NCI-H187 (cell line): ENCODE measurements at regions not wholly inside any gene's neighbourhood (a gene's known extent, or its start where the extent isn't known, plus 50 kb on each side); places are given as distances from the start of the nearest gene placed in this dataset.
"Not testable (repeated sequence)": the region's sequence is repeated elsewhere in the genome, so short reads cannot be mapped to it uniquely, and the experiment has no call there.

Source experiments
- DNase-seq, 2 experiments: peaks; one replicate each; lab custom pipeline; 2025; lab: John Stamatoyannopoulos, UW

DNA sequence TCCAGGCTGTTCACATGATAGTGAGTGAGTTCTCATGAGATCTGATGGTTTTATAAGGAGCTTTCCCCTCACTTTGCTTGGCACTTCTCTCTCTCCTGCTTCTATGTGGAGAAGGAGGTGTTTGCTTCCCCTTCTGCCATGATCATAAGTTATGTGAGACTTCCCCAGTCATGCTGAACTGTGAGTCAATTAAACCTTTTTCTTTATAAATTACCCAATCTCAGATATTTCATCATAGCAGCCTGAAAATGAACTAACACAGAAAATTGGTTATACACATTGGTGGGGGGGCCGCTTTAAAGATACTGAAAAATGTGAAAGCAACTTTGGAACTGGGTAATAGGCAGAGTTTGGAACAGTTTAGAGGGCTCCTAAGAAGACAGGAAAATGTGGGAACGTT lies 741.1 kb upstream of the LUZP2 start:
- no peak for DNase-seq

DNA sequence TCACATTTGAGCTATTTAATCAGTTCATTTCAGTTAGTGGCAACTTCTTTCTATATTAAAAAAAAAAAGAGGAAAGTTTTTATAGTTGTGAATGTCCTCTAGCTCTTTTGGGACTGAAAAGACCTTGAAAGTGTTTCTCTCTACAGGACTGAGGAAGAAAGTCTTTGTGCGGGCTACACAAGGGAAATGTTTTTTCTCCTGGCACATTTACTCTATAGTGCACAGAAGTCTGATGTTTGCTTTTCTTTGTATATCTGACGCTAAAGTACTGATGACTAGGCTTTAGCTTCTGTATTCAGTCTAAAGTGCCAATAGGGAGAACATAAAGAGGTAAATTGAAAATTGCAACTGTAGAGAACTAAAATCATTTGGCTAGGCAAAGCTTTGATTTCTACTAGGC lies 737.4 kb upstream of the LUZP2 start:
- no peak for DNase-seq

DNA sequence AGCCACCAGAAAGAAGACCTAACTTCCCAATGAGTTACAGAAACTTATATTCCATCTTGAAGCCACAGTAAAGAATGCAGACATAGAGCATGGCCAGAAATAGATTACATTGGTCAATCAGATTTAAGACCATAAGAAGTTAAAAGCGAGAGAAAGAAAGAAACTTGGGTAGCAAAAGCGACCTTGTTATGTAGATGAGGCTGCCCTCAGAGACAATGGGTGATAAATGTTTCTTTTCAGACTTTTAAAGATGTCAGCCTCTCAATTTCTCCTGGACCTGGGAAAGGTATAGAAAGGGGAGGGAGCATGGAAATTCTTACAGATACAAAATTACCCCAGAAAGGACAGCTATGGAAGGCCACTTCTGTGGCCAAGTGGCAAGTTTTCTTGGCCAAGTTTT lies 732.6 kb upstream of the LUZP2 start:
- no peak for DNase-seq

GRCh38 chr11:23765682-23766252 lies 731.1 kb upstream of the LUZP2 start:
- no peak for DNase-seq

DNA sequence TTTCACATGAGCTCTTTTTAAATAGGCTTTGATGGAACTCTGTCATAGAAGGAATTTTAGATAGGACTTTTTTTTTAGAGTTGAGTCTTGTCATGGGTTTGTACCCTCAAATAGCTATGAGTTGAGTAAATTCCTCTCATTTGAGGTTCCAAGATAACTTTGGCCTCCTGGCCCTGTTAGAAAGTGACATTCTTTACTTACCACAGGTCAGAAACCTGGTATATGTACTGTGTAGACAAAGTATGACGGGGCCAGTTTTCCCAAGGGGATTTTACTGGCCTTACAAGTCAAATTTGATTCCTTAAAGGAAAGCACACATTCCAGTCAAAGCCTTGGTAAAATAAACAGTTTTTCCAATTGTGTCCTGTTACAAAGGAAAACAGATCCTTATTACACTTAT lies 729.3 kb upstream of the LUZP2 start:
- DNase-seq: no peak

- DNase-seq: no peak
Measured at GRCh38 chr11:23769214-23769613, 727.6 kb upstream of the LUZP2 start.

DNA sequence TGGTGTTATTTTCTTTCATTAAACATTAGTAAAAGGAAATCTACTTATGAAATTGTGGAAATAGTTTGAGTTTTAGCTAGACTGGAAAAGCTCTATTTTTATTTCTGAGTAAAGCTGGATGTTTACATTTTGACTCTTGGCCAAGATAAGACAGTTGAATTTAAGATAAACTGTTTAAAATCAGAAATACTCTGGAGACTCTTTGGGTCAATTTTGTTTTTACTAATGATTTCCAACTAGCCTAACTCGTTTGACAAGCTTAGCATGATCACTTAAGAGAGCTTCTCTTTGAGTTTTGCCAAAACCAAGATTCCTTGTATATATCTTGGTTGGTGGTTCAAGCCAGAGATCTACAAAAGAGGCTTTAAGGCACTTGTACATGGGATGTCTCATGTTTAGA lies 724.8 kb upstream of the LUZP2 start:
- DNase-seq: no peak

DNA sequence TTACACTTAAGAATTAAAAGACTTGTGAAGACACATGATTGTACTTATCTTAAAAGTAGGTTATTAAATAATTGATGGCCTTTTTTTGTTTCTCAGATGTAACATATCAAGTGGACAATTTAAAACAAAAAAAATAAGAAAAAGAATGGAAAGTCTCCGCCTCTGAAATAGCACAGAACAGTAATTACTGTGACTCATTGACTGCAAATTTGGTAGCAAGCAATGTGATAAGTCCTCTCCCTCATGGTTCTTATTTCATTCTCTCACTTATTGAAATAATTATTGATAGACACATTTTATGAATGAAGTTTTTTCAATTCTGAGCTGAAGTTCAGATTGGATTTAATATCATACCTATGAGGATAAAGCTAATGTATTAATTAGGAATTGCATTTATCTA lies 717.9 kb upstream of the LUZP2 start:
- no peak for DNase-seq

GRCh38 chr11:23780231-23780630 lies 716.6 kb upstream of the LUZP2 start:
- no peak for DNase-seq

- no peak for DNase-seq
Measured at GRCh38 chr11:23781803-23782560, 714.9 kb upstream of the LUZP2 start.

- not testable (repeated sequence) for DNase-seq
Measured at GRCh38 chr11:23786974-23787373, 709.9 kb upstream of the LUZP2 start.

DNA sequence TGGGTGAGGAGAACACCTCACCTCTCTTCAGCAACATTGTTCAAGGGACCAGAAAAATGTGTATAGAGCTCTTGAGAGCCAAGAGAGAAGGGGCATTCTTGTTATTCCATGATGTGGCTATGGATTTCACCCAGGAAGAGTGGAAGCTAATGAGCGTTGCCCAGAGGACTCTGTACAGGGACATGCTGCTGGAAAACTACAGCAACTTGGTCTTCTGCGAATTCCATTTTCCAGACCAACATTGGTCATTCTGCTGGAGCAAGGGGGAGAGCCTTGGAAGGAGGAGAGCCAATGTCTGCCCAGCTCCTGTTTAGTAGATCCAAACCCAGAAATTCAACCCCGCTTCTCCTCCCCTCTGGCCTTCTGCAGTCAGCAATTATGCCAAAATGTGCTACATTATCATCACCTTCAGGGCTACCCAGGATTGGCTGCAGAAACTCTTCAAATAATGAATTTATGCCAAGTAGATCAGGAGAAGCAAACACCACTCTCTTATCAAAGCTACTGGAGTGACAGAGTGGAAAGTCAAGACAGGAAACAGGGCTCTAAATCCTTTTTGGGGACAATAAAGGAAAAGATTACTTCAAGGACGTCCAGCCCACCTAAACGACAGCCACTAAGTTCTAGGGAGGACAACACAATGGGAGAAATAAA lies 707.5 kb upstream of the LUZP2 start:
- no peak for DNase-seq

DNA sequence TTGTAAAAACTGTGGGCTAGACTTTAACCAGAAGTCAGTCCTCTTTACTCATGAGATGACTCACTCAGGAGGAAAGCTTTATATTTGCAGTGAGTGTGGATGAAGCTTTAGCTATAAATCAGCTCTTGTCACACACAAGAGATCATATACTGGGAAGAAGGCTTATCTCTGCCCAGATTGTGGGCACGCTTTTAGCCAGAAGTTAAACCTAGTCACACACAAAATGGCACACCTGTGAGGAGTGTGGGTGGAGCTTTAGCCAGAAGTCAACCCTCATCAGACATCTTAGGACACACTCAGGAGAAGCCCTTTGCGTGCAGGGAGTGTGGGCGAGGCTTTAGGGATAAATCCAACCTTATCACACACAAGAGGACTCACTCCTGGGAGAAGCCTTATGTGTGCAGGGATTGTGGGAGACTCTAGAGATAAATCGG lies 706.9 kb upstream of the LUZP2 start:
- no peak for DNase-seq

DNA sequence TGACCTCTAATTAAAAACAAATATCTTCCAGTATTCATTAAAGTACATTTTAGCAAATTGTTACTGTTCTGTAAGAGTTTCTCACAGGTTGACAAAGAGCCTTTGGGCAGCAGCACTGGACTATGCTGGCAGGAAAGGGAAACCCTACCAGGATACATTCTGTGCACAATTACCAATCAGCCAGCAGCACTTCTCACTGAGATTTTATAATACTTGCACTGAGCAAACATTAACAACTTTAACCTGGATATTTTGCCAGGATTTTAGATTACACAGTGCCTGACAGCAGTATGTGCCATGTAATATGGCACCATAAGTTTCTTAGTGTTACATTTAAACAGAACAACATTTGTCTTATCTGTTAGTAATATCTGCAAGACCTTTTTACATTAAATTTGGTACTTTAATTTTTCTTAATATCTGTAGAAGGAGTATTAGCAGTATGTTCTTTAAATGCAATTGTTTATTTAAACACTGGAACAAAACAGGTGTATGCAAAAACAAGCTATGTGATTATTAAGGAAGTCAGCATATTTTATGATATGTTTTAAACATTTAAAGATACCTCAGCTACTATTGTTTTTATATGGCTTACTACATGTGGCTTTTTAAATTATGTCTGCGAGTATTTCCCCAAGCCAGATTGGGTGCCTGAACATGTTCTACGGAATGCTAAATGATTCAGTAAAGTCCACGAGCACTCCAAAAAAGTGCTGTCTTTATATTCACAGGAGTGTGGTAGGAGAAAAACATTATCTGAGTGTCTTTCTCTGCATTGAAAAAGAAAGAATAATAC lies 699.0 kb upstream of the LUZP2 start:
- DNase-seq: no peak

- DNase-seq: not testable (repeated sequence)
Measured at GRCh38 chr11:23834306-23834705, 662.5 kb upstream of the LUZP2 start.

- DNase-seq: no peak
Measured at GRCh38 chr11:23836981-23837380, 659.9 kb upstream of the LUZP2 start.

DNA sequence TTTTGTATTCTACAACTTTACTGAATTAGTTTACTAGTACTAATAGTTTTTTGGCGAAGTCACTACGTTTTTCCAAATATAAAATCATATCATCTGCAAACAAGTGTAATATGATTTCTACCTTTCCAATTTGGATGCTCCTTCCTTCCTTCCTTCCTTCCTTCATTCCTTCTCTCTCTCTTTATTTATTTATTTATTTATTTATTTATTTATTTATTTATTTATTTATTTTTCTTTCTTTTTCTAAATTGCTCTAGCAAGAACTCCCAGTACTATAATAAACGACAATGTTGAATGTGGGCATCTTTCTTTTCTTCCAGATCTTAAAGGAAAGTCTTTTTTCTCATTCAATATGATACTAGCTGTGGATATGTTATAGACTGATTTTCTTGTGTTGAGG lies 656.0 kb upstream of the LUZP2 start:
- DNase-seq: no peak

DNA sequence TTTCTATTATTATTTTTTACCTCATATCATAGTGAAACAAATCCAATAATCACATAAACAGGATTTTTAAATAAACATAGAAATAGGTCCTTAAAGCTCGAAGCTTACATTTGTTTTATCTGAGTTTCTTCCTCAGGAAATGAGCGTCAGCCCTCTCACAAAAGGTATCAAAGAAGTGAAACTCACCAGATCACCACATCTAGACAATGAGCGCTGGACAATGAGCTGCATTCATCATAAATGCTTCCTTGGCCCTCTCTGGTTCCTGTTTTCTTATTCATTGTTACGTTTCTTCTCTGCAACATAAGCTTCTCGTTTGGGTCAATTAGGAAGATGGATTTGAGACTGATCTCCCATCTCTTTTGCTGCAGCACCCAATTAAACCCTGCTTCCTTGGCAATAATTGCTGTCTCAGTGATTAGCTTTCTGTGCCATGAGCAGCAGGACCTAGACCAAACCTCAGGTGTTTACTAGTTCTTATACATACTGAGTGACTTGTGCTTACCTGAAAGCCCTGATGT lies 649.9 kb upstream of the LUZP2 start:
- DNase-seq: no peak

GRCh38 chr11:23851216-23851615 lies 645.6 kb upstream of the LUZP2 start:
- DNase-seq: no peak

- DNase-seq: no peak
Measured at GRCh38 chr11:23856654-23857053, 640.2 kb upstream of the LUZP2 start.

- DNase-seq: no peak
Measured at GRCh38 chr11:23859087-23859486, 637.8 kb upstream of the LUZP2 start.

DNA sequence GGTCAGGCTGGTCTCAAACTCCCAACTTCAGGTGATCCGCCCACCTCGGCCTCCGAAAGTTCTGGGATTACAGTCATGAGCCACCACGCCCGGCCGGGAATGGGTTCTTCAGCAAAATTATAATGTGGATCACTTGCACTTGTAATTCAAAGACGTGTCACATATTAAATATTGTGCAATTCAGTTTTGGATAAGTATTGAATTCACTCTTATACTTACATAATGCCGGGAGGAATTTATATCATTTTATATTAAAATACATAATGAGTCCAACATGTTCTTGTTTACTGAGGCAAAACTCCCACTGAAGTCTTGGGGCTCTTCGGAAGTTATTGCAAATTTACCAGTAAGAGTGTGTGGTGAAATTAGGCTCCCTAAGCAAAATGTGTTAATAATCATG lies 635.2 kb upstream of the LUZP2 start:
- no peak for DNase-seq
